A673 (cell line): ENCODE measurements at regions not wholly inside any gene's neighbourhood (a gene's known extent, or its start where the extent isn't known, plus 50 kb on each side); places are given as distances from the start of the nearest gene placed in this dataset.

ENCODE experiments used
- EZH2 ChIP-seq: fragments of 200-600 bp; sonication (generic); IDR thresholded peaks from 2 replicates; pipeline ENCODE4 v1.6.1; 2017; ENCODE audit warnings: borderline replicate concordance, low read depth, mild to moderate bottlenecking, mixed read lengths, antibody characterized with exemption, low read length; ENCODE audit not compliant: poor library complexity, severe bottlenecking
- TF ChIP-seq, protein P1 (sequence below): fragments of 300-800, 200-600 bp; sonication (generic); conservative IDR thresholded peaks from 2 replicates; pipeline ENCODE4 v1.5.1; 2017; ENCODE audit warnings: low read depth, mild to moderate bottlenecking, antibody characterized with exemption, low read length, moderate library complexity, mixed read lengths

DNA sequence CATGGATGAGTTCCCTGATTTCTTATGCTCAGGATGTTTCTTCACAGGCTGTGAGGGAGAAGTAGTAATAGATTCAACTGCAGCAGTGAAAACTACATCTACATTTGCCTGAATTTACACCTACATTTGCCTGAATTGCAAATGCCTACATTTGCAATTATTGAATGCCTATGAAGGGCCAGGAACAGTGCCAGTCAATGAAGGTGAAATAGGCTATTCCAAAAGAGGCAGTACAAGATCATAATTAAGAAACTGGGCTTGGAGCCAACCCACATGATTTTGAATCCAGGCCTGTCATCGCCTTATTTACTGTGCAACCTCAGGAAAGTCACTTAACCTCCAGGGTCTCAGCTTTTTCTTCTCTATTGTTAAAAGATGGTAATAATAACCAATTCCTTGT is 1353.3 kb downstream of the FAM181B start:
- TF ChIP-seq, protein P1, sequence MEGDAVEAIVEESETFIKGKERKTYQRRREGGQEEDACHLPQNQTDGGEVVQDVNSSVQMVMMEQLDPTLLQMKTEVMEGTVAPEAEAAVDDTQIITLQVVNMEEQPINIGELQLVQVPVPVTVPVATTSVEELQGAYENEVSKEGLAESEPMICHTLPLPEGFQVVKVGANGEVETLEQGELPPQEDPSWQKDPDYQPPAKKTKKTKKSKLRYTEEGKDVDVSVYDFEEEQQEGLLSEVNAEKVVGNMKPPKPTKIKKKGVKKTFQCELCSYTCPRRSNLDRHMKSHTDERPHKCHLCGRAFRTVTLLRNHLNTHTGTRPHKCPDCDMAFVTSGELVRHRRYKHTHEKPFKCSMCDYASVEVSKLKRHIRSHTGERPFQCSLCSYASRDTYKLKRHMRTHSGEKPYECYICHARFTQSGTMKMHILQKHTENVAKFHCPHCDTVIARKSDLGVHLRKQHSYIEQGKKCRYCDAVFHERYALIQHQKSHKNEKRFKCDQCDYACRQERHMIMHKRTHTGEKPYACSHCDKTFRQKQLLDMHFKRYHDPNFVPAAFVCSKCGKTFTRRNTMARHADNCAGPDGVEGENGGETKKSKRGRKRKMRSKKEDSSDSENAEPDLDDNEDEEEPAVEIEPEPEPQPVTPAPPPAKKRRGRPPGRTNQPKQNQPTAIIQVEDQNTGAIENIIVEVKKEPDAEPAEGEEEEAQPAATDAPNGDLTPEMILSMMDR = no peak
- no peak for TF ChIP-seq EZH2
